ENCODE measurements at regions not wholly inside any gene's neighbourhood (a gene's known extent, or its start where the extent isn't known, plus 50 kb on each side); places are given as distances from the start of the nearest gene placed in this dataset.
A peak's percentile ranks its signal among the peaks of the same experiment; 100 is the strongest.

DNA sequence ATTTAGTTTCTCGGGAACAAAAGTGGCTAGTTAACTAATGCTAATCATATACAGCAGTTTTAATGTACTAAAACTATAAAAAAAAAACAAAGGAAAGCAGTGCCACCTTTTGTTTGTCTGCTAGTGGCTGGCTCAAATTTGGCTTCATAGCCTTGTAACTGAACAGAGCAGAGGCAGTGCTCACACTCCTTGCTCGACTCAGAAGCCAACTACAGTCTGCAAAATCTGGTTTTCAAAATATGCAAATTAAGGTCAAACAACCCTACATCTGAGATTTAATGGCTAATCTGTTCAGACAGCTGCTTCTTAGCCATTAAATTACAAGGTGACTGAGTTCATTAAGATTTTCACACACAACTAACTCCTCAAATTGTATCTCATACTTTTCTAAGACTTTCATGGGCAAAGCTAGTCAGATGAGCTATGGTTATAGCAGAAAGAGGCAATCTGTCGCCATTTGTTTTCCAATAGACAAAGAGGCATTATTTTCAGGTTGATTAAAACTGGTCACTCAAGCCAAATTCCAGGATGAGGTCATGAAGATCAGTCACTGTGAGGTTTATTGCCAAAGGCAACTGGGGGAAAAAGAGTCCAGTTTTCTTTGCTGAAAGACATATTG, 56.8 kb upstream of the EPB41L4A start:
- TF ChIP-seq, protein P1, sequence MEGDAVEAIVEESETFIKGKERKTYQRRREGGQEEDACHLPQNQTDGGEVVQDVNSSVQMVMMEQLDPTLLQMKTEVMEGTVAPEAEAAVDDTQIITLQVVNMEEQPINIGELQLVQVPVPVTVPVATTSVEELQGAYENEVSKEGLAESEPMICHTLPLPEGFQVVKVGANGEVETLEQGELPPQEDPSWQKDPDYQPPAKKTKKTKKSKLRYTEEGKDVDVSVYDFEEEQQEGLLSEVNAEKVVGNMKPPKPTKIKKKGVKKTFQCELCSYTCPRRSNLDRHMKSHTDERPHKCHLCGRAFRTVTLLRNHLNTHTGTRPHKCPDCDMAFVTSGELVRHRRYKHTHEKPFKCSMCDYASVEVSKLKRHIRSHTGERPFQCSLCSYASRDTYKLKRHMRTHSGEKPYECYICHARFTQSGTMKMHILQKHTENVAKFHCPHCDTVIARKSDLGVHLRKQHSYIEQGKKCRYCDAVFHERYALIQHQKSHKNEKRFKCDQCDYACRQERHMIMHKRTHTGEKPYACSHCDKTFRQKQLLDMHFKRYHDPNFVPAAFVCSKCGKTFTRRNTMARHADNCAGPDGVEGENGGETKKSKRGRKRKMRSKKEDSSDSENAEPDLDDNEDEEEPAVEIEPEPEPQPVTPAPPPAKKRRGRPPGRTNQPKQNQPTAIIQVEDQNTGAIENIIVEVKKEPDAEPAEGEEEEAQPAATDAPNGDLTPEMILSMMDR (IDR thresholded peaks at IDR 0.05): no peak
- TF ChIP-seq POLR2A (IDR thresholded peaks at IDR 0.05): peak in 1 of 3 donors; percentile 11
